ENCODE measurements at regions not wholly inside any gene's neighbourhood (a gene's known extent, or its start where the extent isn't known, plus 50 kb on each side); places are given as distances from the start of the nearest gene placed in this dataset.

DNA sequence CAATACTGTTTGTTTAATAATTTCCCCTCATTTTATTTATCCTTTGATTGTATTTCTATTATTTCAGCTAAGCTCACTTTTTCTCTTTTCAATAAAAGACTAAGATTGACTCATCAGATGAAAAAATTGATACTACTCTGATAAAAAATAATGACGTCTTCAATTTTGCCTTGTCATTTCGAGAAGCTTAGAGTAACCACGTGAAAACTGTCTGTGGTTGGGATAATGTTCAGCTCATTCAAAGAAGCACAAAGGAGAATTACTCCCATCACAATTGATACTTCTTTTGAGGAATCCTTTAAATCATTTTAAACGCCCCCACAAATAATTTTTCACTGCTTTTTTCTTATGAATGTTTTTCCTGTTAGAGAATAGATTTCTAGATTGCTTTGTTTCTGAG, 318.7 kb upstream of the SLITRK1 start:
- TF ChIP-seq, protein P1, sequence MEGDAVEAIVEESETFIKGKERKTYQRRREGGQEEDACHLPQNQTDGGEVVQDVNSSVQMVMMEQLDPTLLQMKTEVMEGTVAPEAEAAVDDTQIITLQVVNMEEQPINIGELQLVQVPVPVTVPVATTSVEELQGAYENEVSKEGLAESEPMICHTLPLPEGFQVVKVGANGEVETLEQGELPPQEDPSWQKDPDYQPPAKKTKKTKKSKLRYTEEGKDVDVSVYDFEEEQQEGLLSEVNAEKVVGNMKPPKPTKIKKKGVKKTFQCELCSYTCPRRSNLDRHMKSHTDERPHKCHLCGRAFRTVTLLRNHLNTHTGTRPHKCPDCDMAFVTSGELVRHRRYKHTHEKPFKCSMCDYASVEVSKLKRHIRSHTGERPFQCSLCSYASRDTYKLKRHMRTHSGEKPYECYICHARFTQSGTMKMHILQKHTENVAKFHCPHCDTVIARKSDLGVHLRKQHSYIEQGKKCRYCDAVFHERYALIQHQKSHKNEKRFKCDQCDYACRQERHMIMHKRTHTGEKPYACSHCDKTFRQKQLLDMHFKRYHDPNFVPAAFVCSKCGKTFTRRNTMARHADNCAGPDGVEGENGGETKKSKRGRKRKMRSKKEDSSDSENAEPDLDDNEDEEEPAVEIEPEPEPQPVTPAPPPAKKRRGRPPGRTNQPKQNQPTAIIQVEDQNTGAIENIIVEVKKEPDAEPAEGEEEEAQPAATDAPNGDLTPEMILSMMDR (IDR thresholded peaks at IDR 0.05) = no peak
- TF ChIP-seq EP300 (IDR thresholded peaks at IDR 0.05) (no peak), POLR2A (IDR thresholded peaks at IDR 0.05) (no peak)
